SU-DHL-6 (cell line): ENCODE measurements at regions not wholly inside any gene's neighbourhood (a gene's known extent, or its start where the extent isn't known, plus 50 kb on each side); places are given as distances from the start of the nearest gene placed in this dataset.

Experiments
- H2AFZ ChIP-seq: fragments of 200-600 bp; sonication (generic); 2 replicates; pipeline ENCODE4 v1.6.1; 2014; ENCODE audit warnings: low read depth, mild to moderate bottlenecking, moderate library complexity, mixed read lengths, antibody characterized with exemption, low read length; ENCODE audit not compliant: severe bottlenecking
- H3F3A ChIP-seq: fragments of 200-600 bp; shearing (Covaris generic); 2 replicates; pipeline ENCODE4 v1.6.0; 2016; ENCODE audit warnings: antibody characterized with exemption, mild to moderate bottlenecking; ENCODE audit not compliant: insufficient read depth
- H3K27ac ChIP-seq: fragments of 200-600 bp; sonication (generic); 2 replicates; pipeline ENCODE4 v1.5.1; 2016; ENCODE audit warnings: low read depth, mild to moderate bottlenecking, low read length, moderate library complexity, mixed read lengths
- H3K27me3 ChIP-seq: fragments of 200-600 bp; sonication (generic), shearing (Covaris generic); 2 replicates; pipeline ENCODE4 v1.6.0; 2014; ENCODE audit warnings: mild to moderate bottlenecking, low read length
- H3K36me3 ChIP-seq: fragments of 200-600 bp; sonication (generic); 2 replicates; pipeline ENCODE4 v1.6.1; 2014; ENCODE audit warnings: mild to moderate bottlenecking, low read length, mixed read lengths
- H3K4me2 ChIP-seq: fragments of 300-600, 200-600 bp; shearing (Covaris generic), sonication (generic); 2 replicates; pipeline ENCODE4 v1.6.0; 2014; ENCODE audit warnings: low read length, low read depth, mild to moderate bottlenecking; ENCODE audit not compliant: poor library complexity, severe bottlenecking
- H3K4me3 ChIP-seq: fragments of 200-600 bp; sonication (generic); 2 replicates; pipeline ENCODE4 v1.5.1; 2014; ENCODE audit warnings: antibody characterized with exemption, low read length, mild to moderate bottlenecking, mixed read lengths; ENCODE audit not compliant: insufficient read depth, poor library complexity, severe bottlenecking
- H3K79me2 ChIP-seq: fragments of 200-600 bp; sonication (generic); 2 replicates; pipeline ENCODE4 v1.6.1; 2014; ENCODE audit warnings: mild to moderate bottlenecking, low read length, moderate library complexity; ENCODE audit not compliant: insufficient read depth
- H3K9ac ChIP-seq: fragments of 200-600 bp; sonication (generic); 2 replicates; pipeline ENCODE4 v1.7.0; 2014; ENCODE audit warnings: mild to moderate bottlenecking, low read length
- H3K9me2 ChIP-seq: fragments of 200-600 bp; sonication (generic); replicated peaks from 2 replicates; pipeline ENCODE4 v1.6.1; 2014; ENCODE audit warnings: low read length; ENCODE audit not compliant: insufficient read depth
- H3K9me3 ChIP-seq: fragments of 200-600 bp; sonication (generic); 2 replicates; pipeline ENCODE4 v1.6.1; 2014; ENCODE audit warnings: low read length, mixed read lengths; ENCODE audit not compliant: insufficient read depth
- H4K20me1 ChIP-seq: fragments of 200-600 bp; sonication (generic); 2 replicates; pipeline ENCODE4 v1.6.1; 2014; ENCODE audit warnings: low read depth, mild to moderate bottlenecking, antibody characterized with exemption, low read length, moderate library complexity, mixed read lengths
- CTCF ChIP-seq: fragments of 200-600 bp; sonication (generic); IDR thresholded peaks from one replicate; pipeline ENCODE4 v1.5.1; 2017; ENCODE audit warnings: antibody characterized with exemption, mild to moderate bottlenecking, low read length, moderate library complexity; ENCODE audit not compliant: insufficient read depth, poor library complexity, severe bottlenecking
- EZH2phosphoT487 ChIP-seq: fragments of 200-600 bp; sonication (generic), shearing (Covaris generic); conservative IDR thresholded peaks from 2 replicates; pipeline ENCODE4 v1.6.1; 2018; ENCODE audit warnings: mild to moderate bottlenecking, antibody characterized with exemption, low read length, moderate library complexity, mixed read lengths

GRCh38 chr13:105764486-105764885 is 771.0 kb downstream of the EFNB2 start:
- no peak overlapping the region for H3K27ac ChIP-seq
- no peaks in the 10 kb centered on the region for H3F3A ChIP-seq
- no peak overlapping the region for H3K4me2 ChIP-seq
- no peaks in the 10 kb centered on the region for H3K27me3 ChIP-seq
- no peaks in the 10 kb centered on the region for H3K36me3 ChIP-seq
- no peaks in the 10 kb centered on the region for H3K79me2 ChIP-seq
- no peak overlapping the region for H2AFZ ChIP-seq
- H3K9me3 ChIP-seq: no peaks in the 10 kb centered on the region
- no peak overlapping the region for H3K4me3 ChIP-seq
- H4K20me1 ChIP-seq: no peaks in the 10 kb centered on the region
- no peaks in the 10 kb centered on the region for H3K9me2 ChIP-seq
- no peak for TF ChIP-seq EZH2phosphoT487
- no peak overlapping the region for H3K9ac ChIP-seq

DNA sequence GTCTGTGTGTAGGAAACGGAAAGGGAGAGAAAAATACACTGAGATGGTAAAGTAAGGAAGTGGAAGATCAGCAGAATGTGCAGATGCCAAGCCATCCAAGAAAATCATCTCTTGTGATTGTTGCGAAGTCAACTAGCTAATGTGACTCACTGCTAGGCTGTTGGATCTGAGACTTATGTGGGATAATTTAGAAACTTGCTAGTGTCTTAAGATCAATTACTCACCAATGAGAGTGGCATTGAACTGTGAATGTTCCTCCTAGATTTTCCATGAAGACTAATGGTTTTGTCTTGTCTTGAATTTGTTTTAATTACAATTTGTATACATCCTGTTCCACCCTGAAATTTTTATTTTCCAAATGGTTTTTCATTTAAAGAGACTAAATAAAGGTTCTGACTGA is 771.6 kb downstream of the EFNB2 start:
- Histone ChIP-seq H3K9ac (no peak overlapping the region), H2AFZ (no peak overlapping the region), H3K4me2 (no peak overlapping the region), H3K9me2 (no peaks in the 10 kb centered on the region), H3K27ac (no peak overlapping the region), H3F3A (no peaks in the 10 kb centered on the region), H3K4me3 (no peak overlapping the region), H3K79me2 (no peaks in the 10 kb centered on the region), H3K9me3 (no peaks in the 10 kb centered on the region), H4K20me1 (no peaks in the 10 kb centered on the region), H3K36me3 (no peaks in the 10 kb centered on the region), H3K27me3 (no peaks in the 10 kb centered on the region)
- TF ChIP-seq CTCF: no peak
- TF ChIP-seq EZH2phosphoT487: no peak

GRCh38 chr13:105762096-105762495 is 773.4 kb downstream of the EFNB2 start:
- Histone ChIP-seq H2AFZ (no peak overlapping the region), H3K27ac (no peak overlapping the region), H3K4me2 (no peak overlapping the region), H3F3A (no peaks in the 10 kb centered on the region), H4K20me1 (no peaks in the 10 kb centered on the region), H3K9ac (no peak overlapping the region), H3K27me3 (no peaks in the 10 kb centered on the region), H3K9me2 (no peaks in the 10 kb centered on the region), H3K9me3 (no peaks in the 10 kb centered on the region), H3K4me3 (no peak overlapping the region), H3K36me3 (no peaks in the 10 kb centered on the region), H3K79me2 (no peaks in the 10 kb centered on the region)
- TF ChIP-seq EZH2phosphoT487 (no peak), CTCF (no peak)

GRCh38 chr13:105758918-105759860 is 776.3 kb downstream of the EFNB2 start:
- Histone ChIP-seq H3F3A (no peaks in the 10 kb centered on the region), H3K27ac (no peak overlapping the region), H2AFZ (no peak overlapping the region), H3K9me2 (no peaks in the 10 kb centered on the region), H3K79me2 (no peaks in the 10 kb centered on the region), H3K4me2 (no peak overlapping the region), H3K9ac (no peak overlapping the region), H3K4me3 (no peak overlapping the region), H3K27me3 (no peaks in the 10 kb centered on the region), H4K20me1 (no peaks in the 10 kb centered on the region), H3K9me3 (no peaks in the 10 kb centered on the region), H3K36me3 (no peaks in the 10 kb centered on the region)
- TF ChIP-seq CTCF (no peak), EZH2phosphoT487 (no peak)
